GM23338 (cell line): ENCODE measurements at regions not wholly inside any gene's neighbourhood (a gene's known extent, or its start where the extent isn't known, plus 50 kb on each side); places are given as distances from the start of the nearest gene placed in this dataset.

ENCODE experiments used
- ATAC-seq: fragments of 200-7000 bp; cut with Tn5 transposase; 3 replicates; pipeline ENCODE4 v1.9.1; 2020
- DNase-seq: peaks from one replicate; pipeline ENCODE4 v3.0.0-alpha.2; 2015; ENCODE audit warnings: low spot score
- H2AFZ ChIP-seq: fragments of 200-600 bp; sonication (generic); 2 replicates; pipeline ENCODE4 v1.8.0; 2016; ENCODE audit warnings: antibody characterized with exemption, mild to moderate bottlenecking, moderate library complexity
- H3F3A ChIP-seq: fragments of 200-600 bp; sonication (generic); replicated peaks from 2 replicates; pipeline ENCODE4 v1.8.0; 2017; ENCODE audit warnings: antibody characterized with exemption, mixed run types, low read depth
- H3K27ac ChIP-seq: fragments of 200-600 bp; sonication (generic); 2 replicates; pipeline ENCODE4 v1.6.1; 2016; ENCODE audit warnings: low read depth
- H3K27me3 ChIP-seq: fragments of 200-600 bp; sonication (generic); 2 replicates; pipeline ENCODE4 v1.8.0; 2016; ENCODE audit warnings: mild to moderate bottlenecking, mixed run types, moderate library complexity; ENCODE audit not compliant: insufficient read depth
- H3K36me3 ChIP-seq: fragments of 200-600 bp; sonication (generic); 2 replicates; pipeline ENCODE4 v1.8.0; 2016; ENCODE audit warnings: mild to moderate bottlenecking; ENCODE audit not compliant: insufficient read depth
- H3K4me1 ChIP-seq: fragments of 200-600 bp; sonication (generic); 2 replicates; pipeline ENCODE4 v1.8.0; 2016; ENCODE audit warnings: mild to moderate bottlenecking, moderate library complexity; ENCODE audit not compliant: insufficient read depth
- H3K4me2 ChIP-seq: fragments of 200-600 bp; sonication (generic); 2 replicates; pipeline ENCODE4 v1.7.1; 2017; ENCODE audit warnings: mixed run types
- H3K4me3 ChIP-seq: fragments of 200-600 bp; sonication (generic); 2 replicates; pipeline ENCODE4 v1.6.1; 2016; ENCODE audit warnings: mixed run types
- H3K79me2 ChIP-seq: fragments of 200-600 bp; sonication (generic); replicated peaks from 2 replicates; pipeline ENCODE4 v1.8.0; 2017; ENCODE audit warnings: mild to moderate bottlenecking; ENCODE audit not compliant: insufficient read depth
- H3K9me2 ChIP-seq: fragments of 200-600 bp; sonication (generic); 2 replicates; pipeline ENCODE4 v1.8.0; 2017; ENCODE audit not compliant: insufficient read depth
- H4K20me1 ChIP-seq: fragments of 200-600 bp; sonication (generic); replicated peaks from 2 replicates; pipeline ENCODE4 v1.8.0; 2017; ENCODE audit warnings: mild to moderate bottlenecking; ENCODE audit not compliant: insufficient read depth
- H3K27ac Mint-ChIP-seq: 2 replicates; pipeline ENCODE4 v1.8.0; 2020; ENCODE audit warnings: inconsistent platforms, mild to moderate bottlenecking, moderate library complexity, mixed read lengths
- H3K27me3 Mint-ChIP-seq: 3 replicates; pipeline ENCODE4 v1.8.0; 2022; ENCODE audit warnings: low read depth, mild to moderate bottlenecking, moderate library complexity, mixed read lengths, inconsistent platforms; ENCODE audit not compliant: insufficient read depth, poor library complexity
- H3K36me3 Mint-ChIP-seq: 3 replicates; pipeline ENCODE4 v1.8.0; 2021; ENCODE audit warnings: low read depth, mild to moderate bottlenecking, inconsistent platforms, moderate library complexity, mixed read lengths
- H3K4me1 Mint-ChIP-seq: 3 replicates; pipeline ENCODE4 v1.8.0; 2020; ENCODE audit warnings: mild to moderate bottlenecking, inconsistent platforms, mixed read lengths
- H3K4me3 Mint-ChIP-seq: 3 replicates; pipeline ENCODE4 v1.8.0; 2021; ENCODE audit warnings: moderate library complexity, mild to moderate bottlenecking, inconsistent platforms, mixed read lengths
- H3K9me3 Mint-ChIP-seq: 3 replicates; pipeline ENCODE4 v1.8.0; 2020; ENCODE audit warnings: moderate library complexity, mild to moderate bottlenecking, inconsistent platforms, mixed read lengths
- EZH2phosphoT487 ChIP-seq: fragments of 200-600 bp; sonication (generic); IDR thresholded peaks from one replicate; pipeline ENCODE4 v1.8.1; 2018; ENCODE audit warnings: antibody characterized with exemption; ENCODE audit not compliant: unreplicated experiment
- STAT1 ChIP-seq: IDR thresholded peaks from one replicate; pipeline ENCODE4 v1.6.1; 2016; ENCODE audit warnings: antibody characterized with exemption; ENCODE audit not compliant: unreplicated experiment
- ZNF114 ChIP-seq: fragments of 250-450 bp; sonication (Bioruptor Pico); IDR thresholded peaks from 2 replicates; pipeline ENCODE4 v1.5.0; 2020; ENCODE audit warnings: mild to moderate bottlenecking, moderate library complexity
- TF ChIP-seq, protein P1 (sequence below): IDR thresholded peaks from one replicate; pipeline ENCODE4 v1.6.1; 2018; ENCODE audit warnings: antibody characterized with exemption; ENCODE audit not compliant: unreplicated experiment
- TF ChIP-seq, protein P2 (sequence below): IDR thresholded peaks from 2 replicates; pipeline ENCODE4 v1.6.1; 2016; ENCODE audit warnings: antibody characterized with exemption
- TF ChIP-seq, protein P3 (sequence below), 2 experiments: fragments of 200-600 bp in 1 of 2; sonication (generic) in 1 of 2; conservative IDR thresholded peaks; 2 replicates each; pipeline versions ENCODE4 v1.5.1 to v1.6.1; 2016 to 2017; ENCODE audit warnings: antibody characterized with exemption in 2 of 2, low read depth in 2 of 2, mild to moderate bottlenecking in 2 of 2, moderate library complexity in 1 of 2

DNA sequence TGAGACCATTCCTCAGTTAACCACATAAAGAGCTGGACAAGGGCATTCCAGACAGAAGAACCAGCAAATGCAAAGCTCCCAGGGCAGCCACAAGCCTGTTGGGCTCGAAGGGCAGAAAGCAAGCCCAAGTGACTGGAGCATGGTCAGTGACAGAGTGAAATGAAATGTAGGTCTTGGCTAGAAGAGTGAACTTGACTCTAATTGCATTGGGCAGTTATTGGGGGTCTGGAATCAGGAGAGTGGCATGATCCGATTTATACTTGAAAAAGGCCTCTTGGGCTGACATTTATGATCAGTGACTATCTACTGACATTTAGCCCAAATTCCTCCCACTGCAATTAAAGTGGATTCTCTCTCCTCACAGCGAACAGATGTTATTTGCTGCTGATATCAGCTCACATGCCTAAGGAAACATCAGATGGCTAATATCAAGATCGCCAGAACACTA is 152.5 kb upstream of the KLF7 start (continued):
- TF ChIP-seq, protein P1, sequence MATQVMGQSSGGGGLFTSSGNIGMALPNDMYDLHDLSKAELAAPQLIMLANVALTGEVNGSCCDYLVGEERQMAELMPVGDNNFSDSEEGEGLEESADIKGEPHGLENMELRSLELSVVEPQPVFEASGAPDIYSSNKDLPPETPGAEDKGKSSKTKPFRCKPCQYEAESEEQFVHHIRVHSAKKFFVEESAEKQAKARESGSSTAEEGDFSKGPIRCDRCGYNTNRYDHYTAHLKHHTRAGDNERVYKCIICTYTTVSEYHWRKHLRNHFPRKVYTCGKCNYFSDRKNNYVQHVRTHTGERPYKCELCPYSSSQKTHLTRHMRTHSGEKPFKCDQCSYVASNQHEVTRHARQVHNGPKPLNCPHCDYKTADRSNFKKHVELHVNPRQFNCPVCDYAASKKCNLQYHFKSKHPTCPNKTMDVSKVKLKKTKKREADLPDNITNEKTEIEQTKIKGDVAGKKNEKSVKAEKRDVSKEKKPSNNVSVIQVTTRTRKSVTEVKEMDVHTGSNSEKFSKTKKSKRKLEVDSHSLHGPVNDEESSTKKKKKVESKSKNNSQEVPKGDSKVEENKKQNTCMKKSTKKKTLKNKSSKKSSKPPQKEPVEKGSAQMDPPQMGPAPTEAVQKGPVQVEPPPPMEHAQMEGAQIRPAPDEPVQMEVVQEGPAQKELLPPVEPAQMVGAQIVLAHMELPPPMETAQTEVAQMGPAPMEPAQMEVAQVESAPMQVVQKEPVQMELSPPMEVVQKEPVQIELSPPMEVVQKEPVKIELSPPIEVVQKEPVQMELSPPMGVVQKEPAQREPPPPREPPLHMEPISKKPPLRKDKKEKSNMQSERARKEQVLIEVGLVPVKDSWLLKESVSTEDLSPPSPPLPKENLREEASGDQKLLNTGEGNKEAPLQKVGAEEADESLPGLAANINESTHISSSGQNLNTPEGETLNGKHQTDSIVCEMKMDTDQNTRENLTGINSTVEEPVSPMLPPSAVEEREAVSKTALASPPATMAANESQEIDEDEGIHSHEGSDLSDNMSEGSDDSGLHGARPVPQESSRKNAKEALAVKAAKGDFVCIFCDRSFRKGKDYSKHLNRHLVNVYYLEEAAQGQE, result no peak
- TF ChIP-seq, protein P2, sequence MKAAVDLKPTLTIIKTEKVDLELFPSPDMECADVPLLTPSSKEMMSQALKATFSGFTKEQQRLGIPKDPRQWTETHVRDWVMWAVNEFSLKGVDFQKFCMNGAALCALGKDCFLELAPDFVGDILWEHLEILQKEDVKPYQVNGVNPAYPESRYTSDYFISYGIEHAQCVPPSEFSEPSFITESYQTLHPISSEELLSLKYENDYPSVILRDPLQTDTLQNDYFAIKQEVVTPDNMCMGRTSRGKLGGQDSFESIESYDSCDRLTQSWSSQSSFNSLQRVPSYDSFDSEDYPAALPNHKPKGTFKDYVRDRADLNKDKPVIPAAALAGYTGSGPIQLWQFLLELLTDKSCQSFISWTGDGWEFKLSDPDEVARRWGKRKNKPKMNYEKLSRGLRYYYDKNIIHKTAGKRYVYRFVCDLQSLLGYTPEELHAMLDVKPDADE, result no peak

DNA sequence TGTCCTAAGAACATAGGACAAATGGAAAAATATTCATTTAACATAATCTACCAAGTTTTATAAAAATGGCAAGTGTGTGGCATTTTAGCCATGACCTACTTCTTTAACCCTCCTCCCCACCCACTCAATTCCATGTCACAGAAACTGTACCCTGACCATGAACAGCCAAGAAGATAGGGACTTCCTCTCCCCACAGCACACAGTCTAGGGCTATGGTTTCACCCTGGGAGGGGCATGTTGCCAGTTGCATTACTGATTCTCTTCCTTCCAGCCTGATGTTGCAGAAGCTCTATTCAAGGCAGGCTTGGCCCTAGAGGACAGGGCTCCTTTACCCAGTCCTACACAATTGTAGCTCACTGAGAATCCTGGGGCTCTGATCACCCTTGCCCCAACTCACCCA is 153.6 kb upstream of the KLF7 start:
- Histone ChIP-seq H3K27ac (no peak overlapping the region), H3K79me2 (no peaks in the 10 kb centered on the region), H4K20me1 (no peaks in the 10 kb centered on the region), H3K27me3 (no peaks in the 10 kb centered on the region), H3K36me3 (no peaks in the 10 kb centered on the region), H3K9me2 (0 out of 2 replicates have a peak, but pooled peaks cover 4% of the 10 kb centered on the region), H3F3A (no peaks in the 10 kb centered on the region), H3K4me3 (no peak overlapping the region), H3K4me1 (no peaks in the 10 kb centered on the region), H3K4me2 (no peak overlapping the region), H2AFZ (no peak overlapping the region; the same call in 1 of the 2 replicates)
- Mint-ChIP-seq H3K4me1 (no peaks in the 10 kb centered on the region), H3K27me3 (no peaks in the 10 kb centered on the region), H3K36me3 (no peaks in the 10 kb centered on the region), H3K4me3 (no peak overlapping the region), H3K9me3 (no peaks in the 10 kb centered on the region), H3K27ac (no peak overlapping the region; the same call in 1 of the 2 replicates)
- TF ChIP-seq ZNF114 (CRISPR knock-in tag), result no peak
- ATAC-seq (no peak), DNase-seq (no peak)

DNA sequence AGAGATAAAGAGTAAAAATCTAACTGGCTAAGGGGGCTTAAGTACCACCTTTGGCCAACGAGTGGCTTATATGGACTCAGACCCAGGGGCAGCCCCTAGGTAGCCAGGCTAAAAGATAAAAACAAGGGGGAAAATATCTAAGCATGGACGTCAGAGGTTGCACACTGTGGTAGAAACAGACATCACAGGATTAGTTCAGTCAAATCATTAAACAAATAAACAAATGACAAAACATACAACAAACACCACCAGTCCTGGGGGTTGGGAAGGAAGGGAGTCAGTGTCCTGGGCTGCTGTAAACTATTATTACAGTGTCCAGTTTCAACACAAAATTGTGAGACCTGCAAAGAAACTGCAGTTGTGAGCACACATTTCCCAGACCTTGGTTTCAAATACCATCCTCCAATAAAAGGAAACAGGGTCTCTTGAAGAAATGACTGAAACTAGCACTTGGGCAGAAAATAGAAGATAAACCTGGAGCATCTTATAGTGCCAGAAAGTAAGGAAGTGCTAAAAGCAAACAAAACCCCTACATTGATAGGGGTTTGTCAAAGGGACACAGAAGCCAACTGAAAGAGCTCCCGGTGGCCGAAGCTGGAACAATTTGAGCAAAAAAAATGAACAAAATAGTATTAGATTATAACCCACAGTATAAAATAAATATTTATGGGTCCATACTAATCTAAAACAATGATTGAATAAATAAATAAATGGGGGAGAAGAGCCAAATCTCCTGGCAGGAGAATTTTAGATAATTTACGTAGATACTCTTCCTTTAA is 154.8 kb upstream of the KLF7 start:
- Histone ChIP-seq H3K27me3 (no peaks in the 10 kb centered on the region), H3K4me1 (no peaks in the 10 kb centered on the region), H3K79me2 (no peaks in the 10 kb centered on the region), H2AFZ (peak overlapping the region; percentile 69; the same call in 1 of the 2 replicates), H3K9me2 (0 out of 2 replicates have a peak, but pooled peaks cover 4% of the 10 kb centered on the region), H4K20me1 (no peaks in the 10 kb centered on the region), H3K4me2 (no peak overlapping the region), H3F3A (no peaks in the 10 kb centered on the region), H3K4me3 (no peak overlapping the region), H3K27ac (no peak overlapping the region), H3K36me3 (no peaks in the 10 kb centered on the region)
- no peaks in the 10 kb centered on the region for H3K36me3 Mint-ChIP-seq
- no peaks in the 10 kb centered on the region for H3K9me3 Mint-ChIP-seq
- H3K27ac Mint-ChIP-seq, result no peak overlapping the region
- DNase-seq, result no peak
- TF ChIP-seq ZNF114 (CRISPR knock-in tag), result no peak
- no peak for TF ChIP-seq EZH2phosphoT487
- TF ChIP-seq, protein P3, sequence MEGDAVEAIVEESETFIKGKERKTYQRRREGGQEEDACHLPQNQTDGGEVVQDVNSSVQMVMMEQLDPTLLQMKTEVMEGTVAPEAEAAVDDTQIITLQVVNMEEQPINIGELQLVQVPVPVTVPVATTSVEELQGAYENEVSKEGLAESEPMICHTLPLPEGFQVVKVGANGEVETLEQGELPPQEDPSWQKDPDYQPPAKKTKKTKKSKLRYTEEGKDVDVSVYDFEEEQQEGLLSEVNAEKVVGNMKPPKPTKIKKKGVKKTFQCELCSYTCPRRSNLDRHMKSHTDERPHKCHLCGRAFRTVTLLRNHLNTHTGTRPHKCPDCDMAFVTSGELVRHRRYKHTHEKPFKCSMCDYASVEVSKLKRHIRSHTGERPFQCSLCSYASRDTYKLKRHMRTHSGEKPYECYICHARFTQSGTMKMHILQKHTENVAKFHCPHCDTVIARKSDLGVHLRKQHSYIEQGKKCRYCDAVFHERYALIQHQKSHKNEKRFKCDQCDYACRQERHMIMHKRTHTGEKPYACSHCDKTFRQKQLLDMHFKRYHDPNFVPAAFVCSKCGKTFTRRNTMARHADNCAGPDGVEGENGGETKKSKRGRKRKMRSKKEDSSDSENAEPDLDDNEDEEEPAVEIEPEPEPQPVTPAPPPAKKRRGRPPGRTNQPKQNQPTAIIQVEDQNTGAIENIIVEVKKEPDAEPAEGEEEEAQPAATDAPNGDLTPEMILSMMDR (conservative IDR thresholded peaks at IDR 0.05; ENCODE audit: low read depth in 2 of 2), result 0 out of 4 replicates have a peak, but pooled peaks of 1 of the 2 experiments have one; percentile 14
- no peak for TF ChIP-seq STAT1
- H3K27me3 Mint-ChIP-seq, result no peaks in the 10 kb centered on the region
- H3K4me3 Mint-ChIP-seq, result no peak overlapping the region
- no peaks in the 10 kb centered on the region for H3K4me1 Mint-ChIP-seq
- no peak for ATAC-seq
